NCI-H510A (cell line): ENCODE measurements at regions not wholly inside any gene's neighbourhood (a gene's known extent, or its start where the extent isn't known, plus 50 kb on each side); places are given as distances from the start of the nearest gene placed in this dataset.

ENCODE experiments used
- DNase-seq: peaks from one replicate; lab custom pipeline; 2025; lab: John Stamatoyannopoulos, UW

DNA sequence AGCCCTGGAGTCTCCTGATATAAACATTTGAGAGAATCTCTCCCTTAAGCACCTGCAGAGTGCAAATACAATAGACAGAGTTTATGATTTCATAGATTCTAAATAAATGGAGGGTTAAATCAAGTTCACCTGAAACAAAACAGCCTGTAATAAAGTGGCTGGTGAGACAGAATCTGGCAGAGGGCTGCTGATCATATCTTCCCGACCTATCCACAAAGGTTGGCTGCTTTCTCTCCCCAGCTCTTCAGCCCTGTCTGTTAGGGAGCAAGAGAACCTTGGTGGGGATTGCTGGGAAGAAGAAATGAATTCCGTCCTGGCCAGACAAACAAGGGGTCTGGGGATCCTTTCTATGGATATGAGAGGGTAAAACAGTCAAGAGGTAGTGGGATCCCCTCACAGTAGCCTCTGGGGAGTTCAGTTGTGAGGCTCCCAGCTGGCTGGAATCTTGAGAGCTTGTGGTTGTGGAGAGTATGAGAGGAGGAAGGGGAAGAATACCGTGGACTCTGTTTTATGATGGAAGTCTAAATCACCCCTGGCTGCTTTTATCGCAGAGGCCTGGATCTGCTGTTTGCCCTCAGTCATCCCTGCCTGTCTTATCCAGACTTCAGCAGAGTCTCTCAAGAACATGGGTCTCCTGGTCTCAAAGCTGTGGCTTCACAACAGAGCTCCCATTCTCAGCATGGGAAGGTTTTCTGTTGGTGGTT, 451.3 kb downstream of the NTRK3 start:
- no peak for DNase-seq

DNA sequence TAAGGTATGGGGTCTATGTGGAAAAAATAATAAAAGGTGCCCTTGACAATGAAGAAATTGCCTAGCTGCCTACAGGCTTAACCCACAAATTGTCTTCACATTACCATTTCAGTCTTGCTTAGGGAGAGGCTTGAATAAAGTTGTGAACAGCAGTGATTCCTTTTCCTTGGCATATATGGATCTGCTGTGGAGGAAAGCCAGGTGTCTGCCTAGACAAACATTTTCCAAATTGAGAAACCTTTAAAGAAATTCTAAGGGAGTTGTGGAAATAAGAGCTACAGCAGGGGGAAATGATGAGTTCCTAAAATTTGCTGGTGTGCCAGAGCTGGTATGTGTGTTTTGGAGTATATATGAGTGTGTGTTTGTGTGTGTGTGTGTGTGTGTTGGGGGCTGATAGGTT, 452.1 kb downstream of the NTRK3 start:
- DNase-seq = no peak

DNA sequence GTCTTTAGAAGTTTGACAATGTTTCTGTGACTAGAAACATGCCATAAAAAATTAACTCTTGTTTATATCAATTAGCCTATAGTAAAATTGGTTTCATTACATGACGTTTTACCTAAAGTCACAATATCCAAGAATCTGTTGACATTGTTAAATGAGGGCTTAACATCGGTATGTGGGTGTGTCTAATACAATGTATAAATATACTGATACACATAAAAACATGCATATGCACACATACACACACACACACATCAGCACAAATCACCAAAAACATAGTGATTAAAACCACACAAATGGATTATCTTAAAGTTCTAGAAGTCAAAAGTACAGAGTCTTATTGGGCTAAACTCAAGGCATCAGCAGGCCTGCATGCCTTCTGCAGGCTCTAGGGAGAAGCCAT, 456.7 kb downstream of the NTRK3 start:
- no peak for DNase-seq

DNA sequence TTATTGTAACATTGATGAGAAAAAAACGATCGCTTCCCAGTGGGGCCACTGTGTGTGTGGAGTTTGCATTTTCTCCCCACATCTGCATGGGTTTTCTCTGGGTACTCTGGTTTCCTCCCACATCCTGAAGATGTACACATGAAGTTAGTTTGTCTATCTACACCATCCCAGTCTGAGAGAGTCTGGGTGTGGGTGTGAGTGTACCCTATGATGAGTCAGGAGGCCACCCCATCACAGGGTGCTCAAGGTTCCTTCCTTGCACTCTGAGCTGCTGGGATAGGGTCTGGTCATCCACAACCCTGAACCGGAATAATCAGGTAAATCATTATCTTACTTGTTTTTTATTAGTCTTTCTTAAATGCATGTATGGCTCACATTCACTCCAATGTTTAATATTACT, 457.1 kb downstream of the NTRK3 start:
- no peak for DNase-seq

DNA sequence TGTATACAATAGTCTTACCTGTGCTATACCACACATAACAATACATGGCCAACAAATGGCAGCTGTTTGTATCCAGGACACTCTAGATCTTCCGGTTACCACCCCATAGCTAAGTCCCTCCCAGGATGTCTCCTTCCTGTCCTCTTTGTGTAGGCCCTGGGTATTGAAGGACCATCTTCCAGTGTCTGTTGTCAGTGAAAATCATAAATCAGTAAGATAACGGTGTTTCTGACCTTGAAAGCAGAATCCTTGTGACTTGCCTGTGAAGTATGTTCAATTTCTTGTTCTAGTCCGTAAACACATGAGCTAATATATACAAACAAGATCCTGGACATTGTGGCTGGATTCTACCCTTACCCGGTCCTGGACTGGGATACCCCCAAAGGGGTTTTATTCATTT, 462.8 kb downstream of the NTRK3 start:
- DNase-seq = no peak

DNA sequence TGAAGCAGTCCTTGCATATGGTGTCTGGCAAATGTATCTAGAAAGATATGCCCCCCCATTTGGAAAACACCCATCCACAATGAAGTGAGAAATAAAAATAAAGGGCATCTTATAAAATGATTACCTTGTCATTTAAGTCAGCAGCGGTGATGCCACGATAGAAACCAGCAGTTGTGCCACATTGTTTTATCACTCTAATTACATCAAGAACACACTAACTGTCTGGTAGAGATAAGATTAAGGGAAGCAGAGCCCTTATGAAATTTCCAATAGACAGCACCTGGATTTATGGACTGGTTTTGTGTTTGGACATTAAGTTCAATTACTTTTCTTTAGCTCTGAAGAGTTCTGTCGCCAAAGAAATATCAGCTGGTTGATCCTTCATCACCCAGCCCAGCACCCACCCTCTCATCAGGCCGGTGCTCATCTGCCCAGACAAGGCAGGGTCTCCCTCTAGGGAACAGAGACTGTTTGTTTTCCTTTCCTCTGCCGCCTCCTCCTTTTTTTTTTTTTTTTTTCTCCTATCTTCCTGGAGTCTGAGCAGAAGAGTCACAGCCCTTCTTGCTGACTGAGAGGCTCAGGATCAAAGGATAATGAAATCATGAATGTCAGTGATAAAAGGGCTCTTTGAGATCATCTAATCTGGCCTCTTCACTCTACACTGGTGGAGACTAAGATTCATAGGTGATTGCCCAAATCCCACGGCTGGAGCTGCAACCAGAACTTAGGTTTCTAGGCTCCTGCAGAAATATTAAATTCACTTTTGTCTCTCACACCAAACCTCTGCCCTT, 464.1 kb downstream of the NTRK3 start:
- no peak for DNase-seq

DNA sequence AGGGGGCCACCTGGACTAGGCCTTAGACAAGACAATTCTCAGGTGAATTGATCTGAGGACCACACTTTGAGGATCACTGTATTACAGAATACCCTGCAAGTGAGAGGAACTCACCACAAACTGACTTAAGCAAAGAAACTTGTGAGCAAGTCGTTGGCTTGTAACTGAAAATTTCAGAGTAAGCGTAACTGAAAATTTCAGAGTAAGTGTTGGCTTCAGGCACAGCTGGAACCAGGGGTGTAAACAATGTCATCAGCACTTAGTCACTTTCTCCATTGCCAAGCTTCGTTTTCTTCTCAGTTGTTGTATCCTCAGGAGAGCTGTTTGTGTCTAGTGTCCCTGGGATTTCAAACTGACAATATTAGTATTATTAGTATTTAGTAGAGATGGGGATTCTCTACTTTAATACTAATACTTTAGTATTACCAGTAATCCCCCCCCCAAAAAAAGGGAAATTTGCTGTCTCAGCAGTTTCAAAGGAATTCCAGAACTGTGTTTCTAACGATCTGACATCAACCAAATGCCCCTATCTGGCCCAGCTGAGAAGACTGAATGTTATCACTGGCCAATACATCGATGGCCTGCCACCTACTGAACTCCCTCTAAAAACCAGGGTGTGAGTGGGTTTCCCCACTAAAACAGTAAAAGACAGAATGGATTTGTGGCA, 474.4 kb downstream of the NTRK3 start:
- DNase-seq = no peak

DNA sequence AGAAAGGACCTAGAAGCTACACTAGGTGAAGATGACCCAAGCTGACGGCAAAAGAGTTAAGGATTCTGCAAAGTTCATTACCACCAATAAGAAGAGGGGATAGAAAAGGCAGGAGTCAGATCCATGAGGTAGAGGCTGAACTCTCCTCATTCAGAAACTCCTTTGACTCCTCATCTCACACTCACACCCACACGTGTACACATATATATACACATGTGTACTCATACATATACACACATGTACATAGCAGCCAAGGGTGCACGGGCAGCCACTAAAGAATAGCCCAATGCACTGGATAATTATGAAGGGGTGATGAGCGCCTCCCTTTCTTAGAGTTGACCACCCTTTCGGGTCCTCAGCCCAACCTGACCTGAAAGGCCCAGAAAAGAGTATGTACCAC, 476.8 kb downstream of the NTRK3 start:
- DNase-seq = no peak

DNA sequence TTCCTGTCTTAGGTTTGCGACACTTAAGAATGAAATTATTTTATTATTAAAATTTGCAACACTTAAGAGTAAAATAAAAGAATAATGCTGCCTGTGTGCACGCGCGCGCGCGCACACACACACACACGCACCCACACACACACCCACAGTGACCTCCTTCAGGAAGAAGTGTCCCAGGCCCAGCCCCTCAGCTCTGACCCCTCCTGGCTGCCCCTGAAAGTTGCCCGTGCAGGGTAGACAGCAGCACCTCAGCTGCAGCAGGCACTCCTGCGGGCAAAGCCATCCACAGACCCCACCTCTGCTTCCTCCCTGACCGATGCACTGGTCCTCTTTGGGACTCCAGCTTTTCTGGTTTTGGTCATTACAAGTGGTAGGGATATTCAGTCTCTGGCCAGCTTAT, 478.2 kb downstream of the NTRK3 start:
- DNase-seq = no peak

DNA sequence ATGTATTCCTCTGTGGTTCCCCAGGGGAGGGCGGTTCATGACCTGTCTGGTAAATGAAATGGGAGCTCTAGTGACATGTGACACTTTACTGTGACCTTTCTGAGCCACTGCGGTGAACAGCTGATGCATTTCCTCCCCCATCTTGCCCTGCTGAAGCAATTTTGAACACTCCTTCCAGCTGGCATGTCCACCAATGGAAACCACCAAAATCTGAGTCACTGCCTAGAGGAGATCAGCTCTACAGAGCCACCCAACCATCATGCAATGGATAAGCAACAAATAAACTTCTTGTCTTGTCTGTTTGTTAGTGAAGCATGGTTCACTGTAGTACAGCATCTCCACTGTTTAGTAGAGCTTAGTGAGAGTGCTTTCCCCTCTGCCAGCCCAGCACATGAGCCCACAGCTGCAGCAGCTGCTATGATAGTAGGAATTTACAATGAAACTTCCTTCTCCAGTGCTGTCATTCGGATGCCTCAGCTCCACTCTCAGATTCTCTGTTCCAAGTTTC, 479.4 kb downstream of the NTRK3 start:
- DNase-seq = no peak

DNA sequence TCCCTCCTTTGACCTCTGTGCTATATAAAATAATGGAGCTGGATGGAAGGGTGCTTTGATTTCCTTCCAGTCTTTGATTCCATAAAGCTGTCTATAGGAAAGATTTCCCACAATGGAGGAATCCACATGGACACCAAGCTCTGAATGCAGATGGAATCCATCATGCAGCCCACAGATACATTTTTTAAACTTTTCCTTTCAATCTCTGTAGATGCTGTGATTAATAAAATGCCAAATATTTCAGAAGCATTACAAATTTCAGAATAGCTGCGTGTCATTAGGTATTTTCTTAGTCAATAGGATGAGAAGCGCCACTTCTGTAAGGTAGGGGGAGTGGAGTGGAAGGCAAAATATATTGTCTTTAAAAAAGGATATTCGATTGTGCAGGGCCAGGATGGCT, 489.0 kb downstream of the NTRK3 start:
- no peak for DNase-seq

DNA sequence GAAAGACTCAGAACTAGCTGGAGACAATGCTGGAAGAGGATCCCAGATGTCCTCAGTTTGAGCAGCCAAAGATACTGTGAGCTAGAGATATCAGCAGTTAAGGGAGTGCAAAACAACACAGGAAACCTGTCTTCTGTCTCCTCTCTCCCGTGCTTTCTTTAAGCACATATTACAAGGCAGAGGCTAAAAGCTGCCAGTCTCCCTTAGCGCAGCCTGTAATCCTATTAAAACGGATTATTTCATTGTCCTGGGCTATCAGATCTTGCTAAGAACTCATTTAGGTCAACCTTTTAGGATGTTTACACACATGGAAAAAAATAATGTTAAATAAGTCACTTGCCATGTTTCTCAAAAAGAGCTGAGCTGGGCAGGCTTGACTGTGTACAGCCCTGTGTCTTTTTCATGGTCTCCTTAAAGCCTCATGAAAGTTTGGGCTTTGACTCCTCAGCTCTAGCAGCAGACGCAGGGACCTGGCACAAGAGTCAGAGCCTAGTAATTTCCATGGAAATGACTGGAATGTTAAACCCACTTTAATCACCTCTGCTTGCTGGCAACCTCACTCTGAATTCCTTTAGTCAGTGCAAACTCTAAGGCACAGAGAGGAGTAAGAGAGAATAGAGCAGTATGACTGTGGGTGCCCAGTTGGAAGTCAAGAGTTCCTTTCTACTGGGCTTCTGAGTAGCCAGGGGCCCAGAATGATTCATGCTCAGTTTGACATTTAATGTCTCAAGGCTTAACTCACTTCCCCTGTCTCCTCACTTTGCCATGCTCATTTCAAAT, 491.9 kb downstream of the NTRK3 start:
- no peak for DNase-seq

DNA sequence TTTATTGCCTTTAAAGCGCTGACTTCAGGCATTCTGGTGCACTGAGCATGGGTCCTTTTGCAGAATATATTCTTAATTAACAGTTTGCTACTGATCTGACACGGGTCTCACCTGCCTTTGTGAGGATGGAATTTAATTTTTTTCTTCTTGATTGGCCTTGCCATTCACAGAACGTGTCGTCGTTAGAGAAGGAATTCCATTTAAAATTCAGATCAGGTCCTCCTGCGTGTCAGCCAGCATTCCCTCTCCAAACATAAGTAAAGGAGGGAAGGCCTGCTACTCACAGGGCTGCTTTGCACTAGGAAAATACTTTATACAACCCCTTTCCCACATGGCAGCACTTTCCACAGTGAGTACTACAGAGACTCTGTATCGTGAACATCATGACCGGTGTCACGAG, 492.7 kb downstream of the NTRK3 start:
- DNase-seq = no peak

DNA sequence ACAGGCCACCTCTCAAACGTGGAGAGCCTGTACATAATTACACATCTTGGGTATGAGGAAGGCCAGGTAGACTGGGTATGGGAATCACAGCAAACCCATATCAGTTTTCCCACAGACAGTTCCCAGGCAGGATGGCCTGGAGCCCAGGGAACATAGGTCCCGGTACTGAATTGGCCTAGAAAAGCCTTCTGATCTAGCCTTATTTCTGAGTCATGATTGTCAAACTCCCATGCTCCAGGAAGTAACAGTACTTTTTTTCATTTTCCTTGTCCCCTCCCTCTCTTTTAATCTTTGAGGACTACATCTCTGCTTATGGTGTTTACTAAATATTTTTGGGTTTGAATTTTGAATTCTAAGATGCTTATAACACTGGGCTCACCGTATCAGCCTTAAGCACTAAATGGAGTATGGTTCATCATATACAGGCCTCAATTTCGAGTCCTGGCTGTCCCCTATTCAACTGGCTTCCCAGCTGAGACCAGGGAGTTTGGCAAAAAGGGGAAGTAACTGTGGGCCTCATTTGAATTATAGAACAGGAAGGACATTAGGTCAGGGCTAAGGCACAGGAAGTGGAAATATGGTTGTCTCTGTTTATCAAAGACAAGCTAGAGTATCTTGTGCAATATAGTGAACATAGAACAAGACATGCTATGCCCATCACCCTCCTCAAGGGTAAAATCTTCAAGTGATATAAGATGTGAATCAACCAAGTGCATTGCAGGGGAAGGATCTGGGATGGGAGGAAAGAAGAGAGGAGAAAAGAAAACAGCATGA, 494.6 kb downstream of the NTRK3 start:
- no peak for DNase-seq

DNA sequence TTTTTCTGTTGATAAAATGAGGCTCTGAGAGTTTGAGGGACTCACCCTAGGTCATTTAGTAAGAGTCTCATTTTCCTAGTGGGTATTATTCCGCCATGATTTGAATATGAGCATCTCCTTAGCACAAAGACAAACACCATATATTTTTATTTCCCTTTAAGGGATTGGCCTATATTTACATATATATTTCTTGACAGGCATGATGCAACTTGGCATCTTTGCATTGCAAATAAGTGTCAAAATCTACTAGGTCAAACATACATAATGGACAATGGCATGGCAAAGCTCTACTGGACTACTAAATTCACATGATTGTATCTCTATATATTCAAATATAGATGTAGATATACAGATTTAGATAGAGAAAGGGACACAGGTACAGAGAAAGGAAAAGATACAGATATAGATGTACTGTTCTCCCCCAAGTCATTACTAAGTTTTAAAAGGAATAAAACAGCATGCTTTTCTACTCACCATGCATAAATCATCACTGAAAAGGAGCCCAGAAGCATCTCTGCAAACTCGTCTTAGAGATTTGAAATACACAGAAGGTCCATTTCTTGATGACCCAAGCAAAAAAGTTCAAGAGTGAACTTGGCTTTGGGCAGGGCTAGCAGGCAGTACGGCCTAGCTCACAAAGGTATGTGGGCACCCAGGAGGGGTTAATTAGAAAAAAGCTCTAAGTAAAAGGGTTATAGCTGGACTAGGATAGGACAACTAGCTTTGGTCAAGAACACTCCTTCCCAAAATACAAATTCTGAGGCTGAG, 495.8 kb downstream of the NTRK3 start:
- no peak for DNase-seq

DNA sequence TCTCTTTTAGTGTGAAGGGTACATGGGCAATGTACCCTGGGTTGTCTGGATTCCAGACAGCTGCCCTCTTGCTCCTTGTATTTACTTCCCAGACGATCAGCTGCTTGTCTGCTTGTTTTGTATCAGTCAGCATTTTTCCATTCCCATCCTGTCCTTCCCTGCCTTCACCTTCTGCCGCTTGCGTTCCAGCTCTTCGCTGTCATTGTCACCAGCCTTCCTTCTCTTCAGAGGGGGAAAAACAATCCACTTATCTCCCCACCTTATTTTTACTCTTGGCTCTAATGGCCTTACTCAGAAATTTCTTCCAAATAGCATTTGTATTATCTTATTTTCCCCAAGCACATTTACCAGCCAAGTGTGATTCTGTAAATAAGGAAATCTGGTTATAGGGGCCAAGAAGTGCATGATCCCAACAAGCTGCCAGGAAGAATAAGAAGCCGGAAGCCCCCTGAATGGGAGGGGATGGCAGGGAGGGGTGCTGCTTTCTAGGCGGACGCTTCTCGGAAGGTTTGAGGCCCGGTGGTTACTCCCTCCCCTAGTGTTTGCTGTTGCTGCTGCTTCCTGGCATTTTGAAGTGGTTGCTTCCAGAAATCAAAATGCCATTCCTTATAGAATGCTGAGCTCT, 497.6 kb downstream of the NTRK3 start:
- DNase-seq = no peak

DNA sequence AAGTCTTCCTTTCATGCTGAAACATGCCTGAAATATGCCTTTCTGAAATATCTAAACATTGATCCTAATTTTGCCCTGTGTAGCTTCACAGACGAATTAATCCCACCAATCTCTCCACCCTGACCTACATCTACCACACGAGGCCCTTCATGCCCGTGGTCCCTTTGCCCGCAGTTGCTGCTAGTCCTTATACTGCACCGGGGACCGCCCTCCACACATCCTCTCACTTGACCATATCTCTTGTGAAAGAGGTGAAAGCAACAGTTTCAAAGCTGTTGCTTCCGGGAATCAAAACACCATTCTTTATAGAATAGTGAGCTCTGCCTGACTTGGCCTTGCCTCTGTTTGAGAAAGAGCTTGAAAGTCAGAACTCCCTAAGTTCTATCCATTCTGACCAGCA, 499.5 kb downstream of the NTRK3 start:
- DNase-seq = no peak

DNA sequence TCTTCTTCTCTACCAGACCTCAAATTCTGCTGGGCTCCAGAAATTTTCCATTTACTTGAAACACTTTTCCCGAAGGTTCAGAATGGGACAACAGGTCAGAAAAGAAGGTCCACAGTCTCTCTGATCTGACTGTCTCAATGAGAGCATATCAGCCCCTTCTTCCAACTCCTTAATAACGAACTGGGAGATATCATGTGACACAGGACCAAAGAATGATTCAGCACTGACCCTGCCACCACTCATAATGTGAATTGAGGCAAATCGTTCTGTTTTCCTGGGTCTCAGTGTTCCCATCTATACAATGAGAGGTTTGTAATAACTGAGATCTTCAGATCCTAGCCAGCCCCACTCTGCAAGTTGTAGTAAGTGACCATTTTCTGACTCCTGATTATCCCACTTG, 500.5 kb downstream of the NTRK3 start:
- no peak for DNase-seq

DNA sequence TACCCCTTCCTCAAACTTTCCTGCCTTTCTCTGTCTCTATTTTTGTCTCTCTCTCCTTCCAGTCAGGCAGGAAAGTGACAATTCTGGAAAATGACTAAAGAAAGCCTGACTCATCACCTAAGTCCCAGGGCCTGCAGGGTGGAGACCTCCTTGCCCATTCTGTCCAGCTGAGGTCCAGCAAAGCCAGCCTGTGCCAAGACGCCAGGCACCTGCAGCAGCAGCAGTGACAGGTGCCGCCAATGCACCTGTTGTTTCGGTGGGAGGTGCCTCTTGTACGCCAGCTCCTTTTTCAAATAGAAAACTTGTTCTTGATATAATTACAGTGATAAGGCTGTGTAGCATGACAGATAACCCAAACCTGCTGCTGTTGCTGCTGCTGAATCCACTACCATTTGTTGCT, 501.3 kb downstream of the NTRK3 start:
- DNase-seq = peak; percentile 30

DNA sequence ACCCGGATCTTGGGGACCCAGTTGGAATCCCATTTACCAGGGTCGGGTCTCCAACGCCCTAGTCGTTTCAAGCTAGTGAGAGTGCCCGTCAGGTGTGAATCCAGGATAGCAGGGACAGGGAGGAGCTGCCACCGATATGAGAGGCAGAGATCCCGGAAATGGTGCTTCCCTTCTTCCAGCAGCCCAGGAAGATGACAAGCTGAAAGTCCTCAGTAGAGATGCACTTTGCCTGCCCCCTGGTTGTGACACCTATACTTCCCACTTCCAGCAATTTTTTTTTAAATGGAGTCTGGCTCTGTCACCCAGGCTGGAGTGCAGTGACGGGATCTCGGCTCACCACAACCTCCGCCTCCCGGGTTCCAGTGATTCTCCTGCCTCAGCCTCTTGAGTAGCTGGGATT, 503.0 kb downstream of the NTRK3 start:
- peak; percentile 60 for DNase-seq
